ENCODE measurements at regions not wholly inside any gene's neighbourhood (a gene's known extent, or its start where the extent isn't known, plus 50 kb on each side); places are given as distances from the start of the nearest gene placed in this dataset.
"Not testable (repeated sequence)": the region's sequence is repeated elsewhere in the genome, so short reads cannot be mapped to it uniquely, and the experiment has no call there.

DNA sequence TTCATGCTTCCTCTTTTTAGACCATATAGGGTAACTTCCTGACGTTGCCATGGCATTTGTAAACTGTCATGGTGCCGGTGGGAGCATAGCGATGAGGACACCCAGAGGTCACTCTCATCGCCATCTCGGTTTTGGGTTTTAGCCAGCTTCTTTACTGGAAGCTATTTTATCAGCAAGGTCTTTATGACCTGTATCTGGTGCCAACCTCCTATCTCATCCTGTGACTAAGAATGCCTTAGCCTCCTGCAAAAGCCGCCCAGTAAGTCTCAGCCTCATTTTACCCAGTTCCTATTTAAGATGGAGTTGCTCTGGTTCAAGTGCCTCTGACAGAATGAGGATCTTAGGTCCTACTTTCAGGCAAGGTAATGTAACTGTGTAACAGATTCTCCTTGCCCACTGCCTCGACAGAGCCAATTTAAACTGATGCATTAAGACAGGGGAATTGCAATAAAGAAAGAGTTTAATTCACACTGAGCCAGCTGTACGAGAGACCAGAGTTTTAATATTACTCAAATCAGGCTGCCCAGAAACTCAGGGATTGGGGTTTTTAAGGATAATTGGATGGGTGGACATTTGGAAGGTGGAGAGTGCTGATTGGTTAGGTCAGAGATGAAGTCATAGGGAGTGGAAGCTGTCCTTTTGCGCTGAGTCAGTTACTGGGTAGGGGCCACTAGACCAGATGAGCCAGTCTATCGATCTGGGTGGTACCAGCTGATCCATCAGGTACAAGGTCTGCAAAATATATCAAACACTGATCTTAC lies 59.9 kb upstream of the ATF7IP2 start:
- CTCF ChIA-PET: no interaction called here

DNA sequence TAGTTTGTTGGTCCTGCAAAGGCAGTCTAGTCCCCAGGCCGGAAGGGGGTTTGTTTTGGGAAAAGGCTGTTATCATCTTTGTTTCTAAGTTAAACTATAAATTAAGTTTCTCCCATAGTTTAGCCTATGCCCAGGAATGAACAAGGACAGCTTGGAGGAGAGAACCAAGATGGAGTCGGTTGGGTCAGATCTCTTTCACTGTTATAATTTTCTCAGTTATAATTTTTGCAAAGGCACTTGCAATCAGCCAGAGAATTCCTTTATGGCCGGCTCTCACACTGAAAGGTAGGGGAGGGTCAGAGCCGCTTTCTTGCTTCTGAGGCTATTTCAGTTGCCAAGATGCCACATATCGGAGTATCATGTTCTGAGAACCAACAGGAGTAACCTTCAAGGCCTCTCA lies 59.2 kb upstream of the ATF7IP2 start:
- ChIA-PET POLR2A (no interaction called here), CTCF (no interaction called here)
- DNase-seq (ENCODE audit: extremely low spot score): no peak
- no peak for TF ChIP-seq ELF4 (IDR thresholded peaks at IDR 0.05)

More for the DNA sequence above, 59.9 kb upstream of the ATF7IP2 start:
- DNase-seq (ENCODE audit: extremely low spot score): no peak
- TF ChIP-seq FOXM1 (IDR thresholded peaks at IDR 0.05; ENCODE audit: borderline replicate concordance): no peak
- POLR2A ChIA-PET: no interaction called here

DNA sequence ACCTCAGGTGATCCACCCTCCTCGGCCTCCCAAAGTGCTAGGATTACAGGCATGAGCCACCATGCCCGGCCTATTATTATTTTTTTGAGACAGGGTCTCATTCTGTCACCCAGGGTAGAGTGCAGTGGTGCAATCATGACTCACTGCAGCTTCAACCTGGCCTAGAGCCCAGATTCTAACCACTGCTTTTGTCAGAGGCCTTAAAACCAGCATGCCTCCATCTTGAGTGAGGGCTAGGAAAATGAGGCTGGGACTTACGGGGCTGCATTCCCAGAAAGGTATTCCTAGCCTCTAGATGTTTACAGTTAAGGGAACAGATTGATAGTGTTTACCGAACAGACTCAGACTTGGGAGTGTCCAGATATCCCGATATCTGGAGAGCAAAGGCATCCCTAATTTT lies 57.6 kb upstream of the ATF7IP2 start:
- POLR2A ChIA-PET, CTCF ChIA-PET: not testable (repeated sequence)

DNA sequence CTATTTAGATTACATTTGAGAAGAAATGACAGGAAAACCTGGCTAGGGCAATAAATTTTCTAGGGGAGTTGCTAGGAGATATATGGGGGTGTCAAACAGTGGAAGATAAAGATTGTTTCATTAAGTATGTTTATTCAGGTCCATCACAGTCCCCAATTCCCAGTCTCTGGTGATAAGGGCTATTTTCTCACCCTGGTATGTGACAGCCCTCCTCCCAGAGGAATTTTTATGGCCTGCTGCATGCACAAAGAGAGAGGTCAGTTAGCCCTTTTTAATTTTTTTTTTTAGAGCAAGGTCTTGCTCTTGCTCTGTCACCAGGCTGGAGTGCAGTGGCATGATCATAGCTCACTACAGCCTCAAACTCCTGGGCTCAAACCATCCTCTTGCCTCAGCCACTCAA lies 53.6 kb upstream of the ATF7IP2 start:
- TF ChIP-seq HDGF (IDR thresholded peaks at IDR 0.05; ENCODE audit: borderline replicate concordance): no peak
- no peak for TF ChIP-seq ARNT (IDR thresholded peaks at IDR 0.05)
- no peak for TF ChIP-seq LEF1 (IDR thresholded peaks at IDR 0.05; ENCODE audit: borderline replicate concordance)
- TF ChIP-seq CTBP1 (IDR thresholded peaks at IDR 0.05; ENCODE audit: borderline replicate concordance): no peak
- TF ChIP-seq SP1 (IDR thresholded peaks at IDR 0.05): no peak
- TF ChIP-seq ZNF384 (IDR thresholded peaks at IDR 0.05): no peak
- TF ChIP-seq FOXA1 (IDR thresholded peaks at IDR 0.05): no peak
- TF ChIP-seq ELF4 (IDR thresholded peaks at IDR 0.05): no peak
- CTCF ChIA-PET: no interaction called here
- POLR2A ChIA-PET: no interaction called here
- DNase-seq (ENCODE audit: extremely low spot score): no peak

More for the DNA sequence above, 57.6 kb upstream of the ATF7IP2 start:
- not testable (repeated sequence) for DNase-seq (ENCODE audit: extremely low spot score)

DNA sequence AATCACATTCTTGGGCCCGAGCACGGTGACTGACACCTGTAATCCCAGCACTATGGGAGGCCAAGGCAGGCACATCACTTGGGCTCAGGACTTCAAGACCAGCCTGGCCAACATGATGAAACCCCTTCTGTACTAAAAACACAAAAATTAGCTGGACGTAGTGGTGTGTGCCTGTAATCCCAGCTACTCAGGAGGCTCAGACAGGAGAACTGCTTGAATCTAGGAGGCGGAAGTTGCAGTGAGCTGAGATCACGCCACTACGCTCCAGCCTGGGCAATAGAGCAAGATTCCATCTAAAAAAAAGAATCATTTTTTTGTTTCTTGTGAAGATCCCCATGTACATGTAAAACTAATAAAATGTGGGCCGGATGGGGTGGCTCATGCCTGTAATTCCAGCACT lies 53.1 kb upstream of the ATF7IP2 start:
- CTCF ChIA-PET: no interaction called here
- TF ChIP-seq ZNF384 (IDR thresholded peaks at IDR 0.05) (no peak), FOXK2 (IDR thresholded peaks at IDR 0.05) (no peak), TARDBP (IDR thresholded peaks at IDR 0.05) (no peak), L3MBTL2 (conservative IDR thresholded peaks at IDR 0.05) (no peak), NFRKB (IDR thresholded peaks at IDR 0.05) (no peak), ELF4 (IDR thresholded peaks at IDR 0.05) (no peak), CTBP1 (IDR thresholded peaks at IDR 0.05; ENCODE audit: borderline replicate concordance) (no peak), LEF1 (IDR thresholded peaks at IDR 0.05; ENCODE audit: borderline replicate concordance) (no peak), BHLHE40 (IDR thresholded peaks at IDR 0.05; ENCODE audit: borderline replicate concordance) (no peak), FOXM1 (IDR thresholded peaks at IDR 0.05; ENCODE audit: borderline replicate concordance) (no peak), SUZ12 (IDR thresholded peaks at IDR 0.05) (no peak), FOXA1 (IDR thresholded peaks at IDR 0.05) (no peak), HDGF (IDR thresholded peaks at IDR 0.05; ENCODE audit: borderline replicate concordance) (no peak), ARNT (IDR thresholded peaks at IDR 0.05) (no peak), SP1 (IDR thresholded peaks at IDR 0.05) (no peak)
- TF ChIP-seq, protein P1, sequence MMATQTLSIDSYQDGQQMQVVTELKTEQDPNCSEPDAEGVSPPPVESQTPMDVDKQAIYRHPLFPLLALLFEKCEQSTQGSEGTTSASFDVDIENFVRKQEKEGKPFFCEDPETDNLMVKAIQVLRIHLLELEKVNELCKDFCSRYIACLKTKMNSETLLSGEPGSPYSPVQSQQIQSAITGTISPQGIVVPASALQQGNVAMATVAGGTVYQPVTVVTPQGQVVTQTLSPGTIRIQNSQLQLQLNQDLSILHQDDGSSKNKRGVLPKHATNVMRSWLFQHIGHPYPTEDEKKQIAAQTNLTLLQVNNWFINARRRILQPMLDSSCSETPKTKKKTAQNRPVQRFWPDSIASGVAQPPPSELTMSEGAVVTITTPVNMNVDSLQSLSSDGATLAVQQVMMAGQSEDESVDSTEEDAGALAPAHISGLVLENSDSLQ (IDR thresholded peaks at IDR 0.05): no peak
- no peak for DNase-seq (ENCODE audit: extremely low spot score)
- POLR2A ChIA-PET: no interaction called here

DNA sequence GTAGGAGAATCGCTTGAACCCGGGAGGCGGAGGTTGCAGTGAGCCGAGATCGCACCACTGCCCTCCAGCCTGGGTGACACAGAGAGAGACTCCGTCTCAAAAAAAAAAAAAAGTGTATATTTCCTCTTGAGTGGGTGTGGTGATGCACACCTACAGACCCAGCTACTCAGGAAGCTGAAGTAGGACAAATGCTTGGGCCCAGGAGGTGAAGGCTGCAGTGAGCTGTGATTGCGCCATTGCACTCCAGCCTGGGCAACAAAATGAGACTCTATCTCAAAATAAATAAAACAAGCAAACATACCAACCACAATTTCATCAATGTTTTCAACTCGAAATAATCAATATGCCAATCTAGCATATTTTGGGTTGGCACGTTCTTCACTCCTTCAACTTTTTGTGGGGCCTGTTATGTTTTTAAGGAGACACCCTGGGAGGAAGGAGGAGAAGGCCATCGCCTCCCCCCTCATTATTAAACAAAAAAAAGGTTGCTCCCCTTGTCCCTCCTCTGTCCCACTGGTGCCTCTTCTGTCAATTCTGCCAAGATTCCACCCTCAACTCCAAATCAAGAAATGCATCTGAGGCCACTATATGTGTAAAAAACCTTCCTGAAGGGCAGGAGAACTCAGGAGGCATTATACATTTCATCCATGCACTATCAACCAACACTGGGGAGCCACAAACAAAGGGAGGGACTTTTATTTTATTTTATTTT lies 52.4 kb upstream of the ATF7IP2 start:
- no peak for TF ChIP-seq FOXM1 (IDR thresholded peaks at IDR 0.05; ENCODE audit: borderline replicate concordance)
- no peak for TF ChIP-seq L3MBTL2 (conservative IDR thresholded peaks at IDR 0.05)
- TF ChIP-seq ARNT (IDR thresholded peaks at IDR 0.05): no peak
- ChIA-PET CTCF (no interaction called here), POLR2A (no interaction called here)
- DNase-seq (ENCODE audit: extremely low spot score): no peak

DNA sequence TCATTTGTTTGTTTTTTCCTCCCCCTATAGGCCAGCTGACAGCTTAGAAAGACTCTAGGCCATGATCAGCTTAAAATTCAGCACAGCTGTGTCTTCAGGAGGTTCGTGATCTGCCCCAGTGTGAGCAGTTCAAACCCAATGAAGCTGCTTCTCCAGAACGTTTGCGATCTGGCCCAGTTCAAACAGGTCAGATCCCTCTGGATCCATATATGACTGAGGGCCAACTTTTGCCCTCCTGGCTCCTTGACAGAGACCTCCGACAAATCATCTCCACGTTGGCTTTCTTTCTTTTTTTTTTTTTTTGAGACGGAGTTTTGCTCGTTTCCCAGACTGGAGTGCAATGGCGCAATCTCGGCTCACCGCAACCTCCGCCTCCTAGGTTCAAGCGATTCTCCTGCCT lies 50.2 kb upstream of the ATF7IP2 start:
- DNase-seq (ENCODE audit: extremely low spot score): no peak
- ChIA-PET POLR2A (no interaction called here), CTCF (no interaction called here)
- TF ChIP-seq CTBP1 (IDR thresholded peaks at IDR 0.05; ENCODE audit: borderline replicate concordance) (no peak), ARNT (IDR thresholded peaks at IDR 0.05) (no peak), SP1 (IDR thresholded peaks at IDR 0.05) (no peak), SUZ12 (IDR thresholded peaks at IDR 0.05) (no peak), FOXA1 (IDR thresholded peaks at IDR 0.05) (no peak), BHLHE40 (IDR thresholded peaks at IDR 0.05; ENCODE audit: borderline replicate concordance) (no peak), NFRKB (IDR thresholded peaks at IDR 0.05) (no peak), LEF1 (IDR thresholded peaks at IDR 0.05; ENCODE audit: borderline replicate concordance) (no peak)
